CD4-positive, alpha-beta T cell (primary cell): ENCODE measurements at regions not wholly inside any gene's neighbourhood (a gene's known extent, or its start where the extent isn't known, plus 50 kb on each side); places are given as distances from the start of the nearest gene placed in this dataset.

Source experiments
- ATAC-seq: fragments of 200-7000 bp; cut with Tn5 transposase; one replicate; pipeline ENCODE4 v1.10.0; 2022; ENCODE audit warnings: mild to moderate bottlenecking; ENCODE audit not compliant: poor library complexity
- CTCF ChIA-PET: fragments of 350-600 bp; sonication (Branson Sonifier 250); formaldehyde crosslinking; loops from one replicate; lab custom pipeline; 2021; ENCODE audit warnings: antibody characterized with exemption, inconsistent platforms; lab: Charles Lee
- POLR2A ChIA-PET: fragments of 350-600 bp; sonication (Branson Sonifier 250); formaldehyde crosslinking; loops from one replicate; lab custom pipeline; 2021; ENCODE audit warnings: antibody characterized with exemption, inconsistent platforms; lab: Charles Lee
- DNase-seq, 14 experiments: peaks; one replicate each; pipeline ENCODE4 v3.0.0-alpha.2; 2013 to 2020; ENCODE audit warnings: mixed read lengths in 2 of 14
- H3K27ac ChIP-seq, 2 donors: one replicate each; pipeline versions ENCODE4 v1.5.1 to v1.7.0; 2013; ENCODE audit warnings: low read length in 2 of 2, low read depth in 1 of 2, mild to moderate bottlenecking in 1 of 2
- H3K27me3 ChIP-seq, 2 experiments: 1 replicate in 1 of 2; 2 replicates in 1 of 2; pipeline versions ENCODE4 v1.6.1 to v1.7.0; 2013; ENCODE audit warnings: low read length in 2 of 2, control low read depth in 1 of 2, mild to moderate bottlenecking in 1 of 2, moderate library complexity in 1 of 2; ENCODE audit not compliant: insufficient read depth in 2 of 2, control insufficient read depth in 1 of 2
- H3K36me3 ChIP-seq: one replicate; pipeline ENCODE4 v1.6.1; 2013; ENCODE audit warnings: low read length, control low read depth; ENCODE audit not compliant: insufficient read depth
- H3K4me1 ChIP-seq: one replicate; pipeline ENCODE4 v1.6.1; 2013; ENCODE audit warnings: low read length, control low read depth; ENCODE audit not compliant: insufficient read depth
- H3K4me3 ChIP-seq: one replicate; pipeline ENCODE4 v1.5.1; 2013; ENCODE audit warnings: mild to moderate bottlenecking, low read length, moderate library complexity
- H3K9me3 ChIP-seq, 2 experiments: 1 replicate in 1 of 2; 2 replicates in 1 of 2; pipeline versions ENCODE4 v1.6.1 to v1.7.0; 2013; ENCODE audit warnings: low read length in 2 of 2, mild to moderate bottlenecking in 2 of 2, control low read depth in 1 of 2, moderate library complexity in 1 of 2; ENCODE audit not compliant: control insufficient read depth in 1 of 2, insufficient read depth in 1 of 2
- H3K27ac Mint-ChIP-seq: one replicate; pipeline ENCODE4 v1.8.0; 2020; ENCODE audit warnings: mixed read lengths
- H3K27me3 Mint-ChIP-seq: one replicate; pipeline ENCODE4 v1.8.0; 2021; ENCODE audit warnings: mixed read lengths
- H3K36me3 Mint-ChIP-seq: one replicate; pipeline ENCODE4 v1.8.0; 2021; ENCODE audit warnings: low read depth, mixed read lengths
- H3K4me1 Mint-ChIP-seq: one replicate; pipeline ENCODE4 v1.8.0; 2021; ENCODE audit warnings: low read depth, mixed read lengths
- H3K4me3 Mint-ChIP-seq: one replicate; pipeline ENCODE4 v1.8.0; 2020; ENCODE audit warnings: mild to moderate bottlenecking, mixed read lengths
- H3K9me3 Mint-ChIP-seq: one replicate; pipeline ENCODE4 v1.8.0; 2020; ENCODE audit warnings: mixed read lengths
- intact Hi-C, 2 experiments: fragments of 100-400 bp; cut with DNase I in 1 of 2; cut with micrococcal nuclease in 1 of 2; formaldehyde crosslinking; loops; one replicate each; pipeline versions ENCODE4 v1.15.1 to v1.9.0; 2023 to 2025; cut with DNase I, micrococcal nuclease
- TF ChIP-seq, protein P1 (sequence below): fragments of 200-600 bp; IDR thresholded peaks from one replicate; pipeline ENCODE4 v1.8.0; 2022; ENCODE audit warnings: antibody characterized with exemption, mild to moderate bottlenecking

DNA sequence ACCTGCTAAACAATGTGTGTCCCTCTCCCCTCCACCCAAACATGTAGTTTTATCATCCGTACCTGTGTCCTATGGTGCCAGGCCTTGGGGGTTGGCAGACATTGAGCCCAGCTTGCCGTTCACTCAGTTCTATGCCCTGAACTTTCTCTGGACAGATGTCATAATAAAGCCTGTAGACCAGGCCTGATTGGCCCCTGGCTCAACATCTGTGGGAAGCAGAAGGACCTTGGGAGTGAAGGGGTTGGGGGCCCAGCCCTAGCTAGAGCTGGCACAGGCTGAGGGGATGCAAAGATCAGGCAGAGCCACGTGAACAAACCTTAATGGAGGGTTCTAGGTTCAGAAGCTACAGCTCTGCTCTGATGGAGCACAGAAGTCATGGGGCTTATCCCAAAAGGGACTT is 600.6 kb downstream of the BUD13 start:
- Histone ChIP-seq H3K4me3 (no peak overlapping the region), H3K36me3 (no peaks in the 10 kb centered on the region), H3K4me1 (no peaks in the 10 kb centered on the region), H3K27me3 (peaks cover 3 to 4% of the 10 kb centered on the region in 2 experiments), H3K27ac (no peak overlapping the region), H3K9me3 (no peaks in the 10 kb centered on the region)
- CTCF ChIA-PET: no interaction called here
- DNase-seq (no peak), ATAC-seq (no peak)
- Mint-ChIP-seq H3K27me3 (peaks cover 40% of the 10 kb centered on the region), H3K4me1 (no peaks in the 10 kb centered on the region), H3K36me3 (no peaks in the 10 kb centered on the region), H3K9me3 (no peaks in the 10 kb centered on the region), H3K27ac (no peak overlapping the region), H3K4me3 (no peak overlapping the region)
- intact Hi-C loops: no loop called here
- POLR2A ChIA-PET: no interaction called here
- TF ChIP-seq, protein P1, sequence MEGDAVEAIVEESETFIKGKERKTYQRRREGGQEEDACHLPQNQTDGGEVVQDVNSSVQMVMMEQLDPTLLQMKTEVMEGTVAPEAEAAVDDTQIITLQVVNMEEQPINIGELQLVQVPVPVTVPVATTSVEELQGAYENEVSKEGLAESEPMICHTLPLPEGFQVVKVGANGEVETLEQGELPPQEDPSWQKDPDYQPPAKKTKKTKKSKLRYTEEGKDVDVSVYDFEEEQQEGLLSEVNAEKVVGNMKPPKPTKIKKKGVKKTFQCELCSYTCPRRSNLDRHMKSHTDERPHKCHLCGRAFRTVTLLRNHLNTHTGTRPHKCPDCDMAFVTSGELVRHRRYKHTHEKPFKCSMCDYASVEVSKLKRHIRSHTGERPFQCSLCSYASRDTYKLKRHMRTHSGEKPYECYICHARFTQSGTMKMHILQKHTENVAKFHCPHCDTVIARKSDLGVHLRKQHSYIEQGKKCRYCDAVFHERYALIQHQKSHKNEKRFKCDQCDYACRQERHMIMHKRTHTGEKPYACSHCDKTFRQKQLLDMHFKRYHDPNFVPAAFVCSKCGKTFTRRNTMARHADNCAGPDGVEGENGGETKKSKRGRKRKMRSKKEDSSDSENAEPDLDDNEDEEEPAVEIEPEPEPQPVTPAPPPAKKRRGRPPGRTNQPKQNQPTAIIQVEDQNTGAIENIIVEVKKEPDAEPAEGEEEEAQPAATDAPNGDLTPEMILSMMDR: no peak

DNA sequence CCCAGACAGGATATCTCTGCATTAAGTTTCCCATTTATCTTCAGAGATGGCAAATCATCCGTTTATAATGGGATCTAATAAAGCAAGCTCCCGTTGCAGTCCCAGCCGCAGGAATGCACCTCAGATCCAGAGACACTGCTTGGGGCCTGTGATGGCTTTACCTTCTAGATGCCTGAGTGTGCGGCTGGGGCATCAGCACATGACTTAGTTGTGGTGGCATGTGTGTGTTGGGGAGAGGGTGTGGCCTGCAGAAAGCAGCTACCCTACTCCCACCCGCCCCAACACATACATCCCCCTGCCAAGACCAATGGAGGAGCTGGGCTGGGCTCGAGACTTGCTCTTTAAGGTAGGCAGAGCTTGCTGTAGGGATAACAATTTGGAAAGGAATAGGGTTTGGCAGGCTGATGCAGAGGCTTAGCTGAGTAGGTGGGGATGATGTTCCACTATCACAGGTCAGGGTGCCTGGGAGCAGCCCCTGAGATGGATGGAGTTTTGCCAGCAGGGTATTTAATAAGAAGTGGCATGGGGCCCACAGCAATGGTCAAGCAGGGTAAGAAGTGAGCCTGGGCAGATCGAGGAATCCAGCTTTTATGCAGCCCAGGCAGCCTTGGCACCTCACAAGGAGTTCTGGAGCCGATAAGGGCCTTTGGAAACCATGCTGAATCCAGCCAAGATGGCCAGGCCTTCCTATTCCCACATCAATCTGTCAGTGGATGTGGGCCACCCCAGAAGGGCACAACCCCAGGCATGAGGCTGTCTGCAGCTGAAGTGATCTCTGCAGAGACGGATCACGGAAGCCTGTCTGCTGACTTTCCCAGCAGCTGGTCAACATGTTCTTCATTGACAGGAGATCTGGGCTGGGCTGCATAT is 601.3 kb downstream of the BUD13 start:
- Histone ChIP-seq H3K27me3 (peaks cover 3 to 4% of the 10 kb centered on the region in 2 experiments), H3K36me3 (no peaks in the 10 kb centered on the region), H3K4me3 (no peak overlapping the region), H3K9me3 (no peaks in the 10 kb centered on the region), H3K4me1 (no peaks in the 10 kb centered on the region), H3K27ac (no peak overlapping the region)
- TF ChIP-seq, protein P1: no peak
- Mint-ChIP-seq H3K27me3 (peaks cover 46% of the 10 kb centered on the region), H3K4me1 (no peaks in the 10 kb centered on the region), H3K36me3 (no peaks in the 10 kb centered on the region), H3K27ac (no peak overlapping the region), H3K9me3 (no peaks in the 10 kb centered on the region), H3K4me3 (no peak overlapping the region)
- ATAC-seq (no peak), DNase-seq (no peak)
- CTCF ChIA-PET: no interaction called here
- POLR2A ChIA-PET: no interaction called here
- intact Hi-C loops: no loop called here

DNA sequence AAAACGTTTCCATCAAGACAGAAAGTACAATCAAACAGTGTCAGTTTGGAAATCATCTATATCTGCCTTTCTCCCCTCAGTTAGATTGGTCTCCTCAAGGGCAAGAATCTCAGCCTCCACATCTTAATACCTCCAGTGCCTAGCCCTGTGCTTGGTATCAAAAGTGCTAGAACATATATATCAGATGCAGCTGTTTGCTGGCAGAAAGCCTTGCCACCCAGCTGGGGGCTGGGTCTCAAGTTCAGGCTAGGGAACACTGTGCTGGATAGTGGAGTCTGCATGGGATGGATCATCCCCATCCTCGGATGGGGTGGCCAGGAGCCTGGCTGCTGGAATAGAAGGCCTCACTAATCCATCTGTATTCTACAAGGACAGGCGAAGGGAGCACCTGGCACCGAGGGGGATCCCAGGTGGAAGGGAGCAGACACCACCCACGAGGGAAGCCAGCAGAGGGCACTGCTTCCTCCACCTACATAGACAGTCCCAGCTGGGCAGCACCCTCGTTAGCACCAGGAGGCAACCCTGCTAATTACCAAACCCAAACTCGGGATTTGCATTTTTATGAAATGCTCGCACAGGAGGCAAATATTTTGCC is 602.2 kb downstream of the BUD13 start:
- no peak for DNase-seq
- Mint-ChIP-seq H3K27me3 (peaks cover 48% of the 10 kb centered on the region), H3K27ac (no peak overlapping the region), H3K4me3 (no peak overlapping the region), H3K9me3 (no peaks in the 10 kb centered on the region), H3K36me3 (no peaks in the 10 kb centered on the region), H3K4me1 (no peaks in the 10 kb centered on the region)
- ChIA-PET CTCF (no interaction called here), POLR2A (no interaction called here)
- Histone ChIP-seq H3K36me3 (no peaks in the 10 kb centered on the region), H3K27me3 (peaks cover 2 to 4% of the 10 kb centered on the region in 2 experiments), H3K9me3 (no peaks in the 10 kb centered on the region), H3K27ac (no peak overlapping the region), H3K4me3 (no peak overlapping the region), H3K4me1 (no peaks in the 10 kb centered on the region)
- no peak for ATAC-seq
- intact Hi-C loops: no loop called here
- TF ChIP-seq, protein P1: no peak
